Left ventricle myocardium superior (tissue), 1 donor: ENCODE measurements at regions not wholly inside any gene's neighbourhood (a gene's known extent, or its start where the extent isn't known, plus 50 kb on each side); places are given as distances from the start of the nearest gene placed in this dataset.

ENCODE experiments used
- ATAC-seq: fragments of 200-7000 bp; cut with Tn5 transposase; one replicate; pipeline ENCODE4 v1.9.1; 2020; ENCODE audit warnings: mild to moderate bottlenecking, moderate library complexity
- DNase-seq: peaks from one replicate; pipeline ENCODE4 v3.0.0-alpha.2; 2020
- intact Hi-C: fragments of 100-400 bp; cut with micrococcal nuclease; formaldehyde crosslinking; loops from one replicate; pipeline ENCODE4 v1.11.0; 2022
- donor health status: DM: no; HTN: yes; CAD: no; lungs with severe emphysema.

GRCh38 chr1:199122532-199123311 lies 483.9 kb downstream of the PTPRC start:
- intact Hi-C loops, result no loop called here

DNA sequence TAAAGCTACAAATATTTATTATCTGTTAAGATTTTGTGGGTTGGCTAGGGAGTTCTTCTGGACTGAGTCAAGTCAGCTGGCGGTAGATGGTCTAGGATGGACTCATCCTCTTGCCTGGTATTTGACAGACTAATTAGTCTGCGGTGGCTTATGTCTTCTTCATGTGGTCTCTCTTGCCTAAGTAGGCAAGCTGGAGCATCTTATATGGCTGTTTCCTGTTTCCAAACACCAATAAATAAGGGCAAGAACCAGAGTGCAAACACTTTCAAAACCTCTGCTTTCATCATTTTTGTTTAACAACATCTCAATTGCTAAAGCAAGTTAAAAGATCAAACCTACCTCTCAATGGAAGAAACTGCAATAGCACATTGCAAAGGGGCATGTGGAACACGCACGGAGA lies 484.8 kb downstream of the PTPRC start:
- intact Hi-C loops, result no loop called here
- DNase-seq (no peak), ATAC-seq (no peak)

More at GRCh38 chr1:199122532-199123311, 483.9 kb downstream of the PTPRC start:
- ATAC-seq, result no peak
- no peak for DNase-seq

- ATAC-seq, result no peak
- intact Hi-C loops, result no loop called here
- no peak for DNase-seq
Observed at GRCh38 chr1:199124351-199124750, 485.5 kb downstream of the PTPRC start.

GRCh38 chr1:199129247-199129646 lies 490.4 kb downstream of the PTPRC start:
- intact Hi-C loops, result no loop called here
- ATAC-seq, result no peak
- DNase-seq, result no peak

DNA sequence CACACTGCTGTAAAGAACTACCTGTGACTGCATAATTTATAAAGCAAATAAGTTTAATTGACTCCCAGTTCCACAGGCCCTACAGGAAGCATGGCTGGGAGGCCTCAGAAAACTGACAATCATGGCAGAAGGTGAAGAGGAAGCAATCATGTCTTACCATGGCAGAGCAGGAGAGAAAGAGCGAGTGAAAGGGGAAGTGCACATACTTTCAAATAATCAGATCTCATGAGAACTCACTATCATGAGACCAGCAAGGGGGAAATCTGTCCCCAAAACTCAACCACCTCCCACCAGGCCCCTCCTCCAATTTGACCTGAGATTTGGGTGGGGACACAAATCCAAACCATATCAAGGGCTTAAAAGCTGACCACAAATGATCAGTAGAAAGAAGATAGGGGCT lies 493.2 kb downstream of the PTPRC start:
- no peak for DNase-seq
- intact Hi-C loops, result no loop called here
- ATAC-seq, result no peak

DNA sequence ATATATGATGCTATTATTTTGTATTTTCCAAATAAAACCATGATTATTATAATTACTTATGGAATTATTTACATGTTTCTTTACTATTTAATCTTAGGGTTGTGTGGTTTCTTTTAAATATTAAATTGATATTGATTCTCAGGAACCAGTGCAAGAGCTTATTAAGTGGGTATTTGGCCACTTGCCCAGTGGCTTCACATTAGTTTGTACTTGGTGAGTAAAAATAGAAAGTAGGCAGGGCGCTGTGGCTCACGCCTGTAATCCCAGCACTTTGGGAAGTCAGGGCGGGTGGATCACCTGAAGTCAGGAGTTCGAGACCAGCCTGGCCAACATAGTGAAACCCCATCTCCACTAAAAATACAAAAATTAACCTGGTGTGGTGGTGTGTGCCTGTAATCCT lies 497.1 kb downstream of the PTPRC start:
- intact Hi-C loops, result no loop called here
- no peak for DNase-seq
- no peak for ATAC-seq

GRCh38 chr1:199138061-199138460 lies 499.2 kb downstream of the PTPRC start:
- ATAC-seq (no peak), DNase-seq (no peak)
- intact Hi-C loops, result no loop called here

DNA sequence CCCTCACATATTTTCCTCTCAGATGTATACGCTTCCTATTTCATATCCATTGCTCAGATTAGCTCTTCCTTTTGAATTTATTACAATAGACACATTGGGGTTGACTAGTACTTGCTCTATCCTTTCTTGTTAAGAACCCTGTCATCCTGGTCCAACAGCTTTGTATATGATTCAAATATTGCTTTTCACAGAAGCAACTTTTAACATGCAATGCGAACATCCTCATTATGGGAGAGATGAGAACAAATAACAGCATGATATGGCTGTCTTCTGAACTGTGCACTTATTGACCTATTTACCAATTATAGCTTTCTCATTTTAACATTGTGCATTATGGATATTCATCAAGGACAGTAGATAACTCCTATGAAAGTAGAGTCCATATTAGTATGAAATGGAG lies 510.8 kb downstream of the PTPRC start:
- intact Hi-C loops, result no loop called here
- DNase-seq (no peak), ATAC-seq (no peak)

GRCh38 chr1:199150756-199151155 lies 511.9 kb downstream of the PTPRC start:
- no peak for DNase-seq
- intact Hi-C loops, result no loop called here
- ATAC-seq, result no peak

GRCh38 chr1:199151634-199152425 lies 513.0 kb downstream of the PTPRC start:
- ATAC-seq, result no peak

GRCh38 chr1:199152676-199153075 lies 513.8 kb downstream of the PTPRC start:
- no peak for DNase-seq
- no peak for ATAC-seq
- intact Hi-C loops, result no loop called here

More at GRCh38 chr1:199151634-199152425, 513.0 kb downstream of the PTPRC start:
- DNase-seq, result no peak
- intact Hi-C loops, result no loop called here

DNA sequence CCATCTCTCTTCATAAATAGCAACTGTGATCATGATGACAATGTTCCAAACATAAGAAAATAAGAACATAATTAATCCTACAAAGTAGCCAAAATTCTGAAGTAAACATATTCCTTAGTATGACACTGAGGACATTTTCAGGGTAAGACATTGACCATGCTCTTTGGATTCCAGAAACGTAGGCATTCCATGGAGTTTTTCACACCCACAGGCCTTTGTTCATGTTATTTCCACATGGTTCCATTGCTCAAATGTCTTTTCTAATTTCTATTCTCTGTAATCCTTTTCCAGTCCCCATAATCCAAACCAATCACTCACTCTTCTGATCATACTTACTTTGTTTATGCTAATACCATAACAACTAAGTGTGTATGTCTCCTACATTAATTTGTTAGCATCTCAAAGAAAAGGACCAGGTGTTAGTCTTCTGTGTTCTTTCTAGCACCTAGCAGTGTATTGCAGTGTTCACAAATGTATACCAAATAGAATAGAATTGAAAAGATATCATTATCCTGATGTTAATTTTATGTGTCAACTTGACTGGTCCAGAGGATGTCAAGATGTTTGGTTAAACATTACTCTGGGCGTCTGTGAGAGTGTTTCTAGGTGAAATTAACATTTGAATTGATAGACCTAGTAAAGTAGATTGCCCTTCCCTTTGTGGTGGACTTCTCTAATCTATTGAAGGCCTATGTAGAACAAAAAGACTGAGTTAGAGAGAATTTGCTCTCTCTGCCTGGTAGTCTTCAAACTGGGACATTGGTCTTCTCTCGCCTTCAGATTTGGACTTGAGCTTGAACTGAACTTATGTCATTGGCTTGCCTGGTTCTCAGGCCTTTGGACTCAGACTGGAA lies 516.6 kb downstream of the PTPRC start:
- DNase-seq, result no peak
- ATAC-seq, result no peak
- intact Hi-C loops, result no loop called here

GRCh38 chr1:199157494-199157893 lies 518.7 kb downstream of the PTPRC start:
- DNase-seq (no peak), ATAC-seq (no peak)
- intact Hi-C loops, result no loop called here

- intact Hi-C loops, result no loop called here
- ATAC-seq (no peak), DNase-seq (no peak)
Observed at GRCh38 chr1:199160521-199161318, 521.9 kb downstream of the PTPRC start.

DNA sequence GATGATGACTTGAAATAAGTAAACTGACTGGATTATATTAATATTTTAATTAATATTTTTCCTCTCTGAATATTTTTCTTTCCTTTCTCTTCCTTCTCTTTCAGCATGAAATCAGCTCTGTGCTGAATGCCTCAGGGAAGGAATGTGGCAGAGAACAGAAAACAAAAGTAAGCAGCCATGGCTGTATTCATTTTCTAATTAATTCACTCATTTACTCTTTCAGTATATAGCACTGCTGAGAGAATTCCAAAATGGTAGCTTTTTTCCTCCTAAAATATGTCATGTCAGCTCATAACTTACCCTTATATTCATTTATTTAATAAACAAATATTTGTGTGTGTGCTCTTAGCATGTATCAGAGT lies 522.5 kb downstream of the PTPRC start:
- intact Hi-C loops, result no loop called here
- ATAC-seq (no peak), DNase-seq (no peak)

GRCh38 chr1:199161766-199162303 lies 523.0 kb downstream of the PTPRC start:
- no peak for ATAC-seq
- DNase-seq, result no peak
- intact Hi-C loops, result no loop called here

DNA sequence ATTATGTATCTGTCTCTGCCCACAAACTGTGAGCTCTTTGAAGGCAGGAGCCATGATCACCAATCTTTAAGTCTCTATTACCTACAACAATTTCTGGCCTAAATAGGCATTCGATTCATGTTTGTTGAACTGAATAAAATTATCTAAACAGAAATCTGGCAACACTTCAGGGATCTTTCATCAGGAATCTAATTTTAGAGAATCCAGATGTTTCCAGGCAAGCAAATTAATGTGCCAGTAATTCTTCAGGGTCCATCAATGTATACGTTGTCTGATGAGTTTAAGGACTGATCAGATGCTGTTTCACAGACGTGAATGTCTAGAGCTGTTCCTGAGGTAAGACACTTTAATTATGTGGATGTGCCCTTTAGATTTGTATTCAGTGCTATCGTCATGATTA lies 524.4 kb downstream of the PTPRC start:
- DNase-seq, result no peak
- ATAC-seq, result no peak
- intact Hi-C loops, result no loop called here

DNA sequence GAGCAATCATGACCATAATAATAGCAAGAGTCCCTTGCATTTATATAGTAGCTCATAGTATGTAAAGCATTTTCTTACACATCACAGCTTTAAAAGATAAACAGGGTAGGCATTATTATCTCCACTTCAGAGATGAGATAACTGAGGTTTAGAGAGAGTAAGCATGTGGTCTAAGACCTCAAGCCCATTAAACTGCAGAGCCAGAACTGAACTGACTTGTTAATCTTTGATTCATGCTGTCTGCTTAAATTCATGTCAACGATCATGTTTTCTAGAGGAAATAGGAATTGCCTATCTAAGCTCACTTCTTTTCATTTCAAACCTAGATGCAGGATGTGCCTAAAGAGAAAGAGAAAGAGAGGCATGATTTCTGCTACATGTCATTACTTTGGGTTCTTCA lies 524.8 kb downstream of the PTPRC start:
- ATAC-seq, result no peak
- intact Hi-C loops, result no loop called here

DNA sequence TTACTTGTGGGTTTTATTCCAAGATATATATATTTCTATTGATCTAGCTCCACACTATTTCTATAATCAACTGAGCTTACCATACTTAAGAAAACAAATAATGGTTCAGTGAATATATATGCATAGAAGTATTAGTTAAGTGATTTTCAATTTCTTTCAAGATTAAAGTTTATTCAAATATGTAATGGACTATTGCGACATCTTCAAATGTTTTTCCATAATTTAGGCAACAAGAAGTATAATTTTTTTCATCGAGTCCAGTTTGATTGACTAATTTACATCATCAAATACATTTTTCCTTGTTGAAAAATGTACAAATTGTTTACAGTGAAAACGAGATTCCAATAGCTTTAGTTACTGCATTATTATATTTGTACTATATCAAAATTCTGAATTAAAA lies 528.6 kb downstream of the PTPRC start:
- intact Hi-C loops, result no loop called here
- ATAC-seq, result no peak
- no peak for DNase-seq

More for the DNA sequence above, 524.8 kb downstream of the PTPRC start:
- no peak for DNase-seq
